Gastroesophageal sphincter (tissue), 4 donors: ENCODE measurements at regions not wholly inside any gene's neighbourhood (a gene's known extent, or its start where the extent isn't known, plus 50 kb on each side); places are given as distances from the start of the nearest gene placed in this dataset.

Experiments used
- ATAC-seq: fragments of 150-250 bp; one replicate; pipeline ENCODE4 v1.9.1; 2016; ENCODE audit warnings: mild to moderate bottlenecking, moderate library complexity
- H3K27ac ChIP-seq, 4 donors: fragments of 200-600 bp; sonication (generic) in 3 of 4; 1 replicate in 3 of 4; 2 replicates in 1 of 4; pipeline ENCODE4 v1.5.1; 2016 to 2019
- H3K27me3 ChIP-seq: fragments of 200-600 bp; sonication (generic); one replicate; pipeline ENCODE4 v1.5.1; 2019
- H3K36me3 ChIP-seq, 2 donors: fragments of 200-600 bp; sonication (generic); one replicate each; pipeline ENCODE4 v1.5.1; 2019; ENCODE audit warnings: control low read depth in 1 of 2
- H3K4me1 ChIP-seq, 3 donors: fragments of 200-600 bp; sonication (generic); 1 replicate in 2 of 3; 2 replicates in 1 of 3; pipeline ENCODE4 v1.5.1; 2016 to 2019; ENCODE audit warnings: control low read depth in 2 of 3
- H3K4me3 ChIP-seq, 2 donors: fragments of 200-600 bp; sonication (generic); one replicate each; pipeline ENCODE4 v1.5.1; 2019; ENCODE audit warnings: mild to moderate bottlenecking in 1 of 2, moderate library complexity in 1 of 2
- H3K9me3 ChIP-seq, 3 donors: fragments of 200-600 bp; sonication (generic); one replicate each; pipeline ENCODE4 v1.5.1; 2017 to 2019; ENCODE audit warnings: control low read depth in 2 of 3
- CTCF ChIP-seq, 4 experiments: fragments of 200-600 bp in 2 of 4; fragments of 450-650 bp in 2 of 4; sonication (generic) in 1 of 4; IDR thresholded peaks; one replicate each; pipeline ENCODE4 v1.5.1; 2017 to 2019; ENCODE audit warnings: antibody characterized with exemption in 4 of 4, mild to moderate bottlenecking in 2 of 4, moderate library complexity in 2 of 4
- EP300 ChIP-seq: sonication (generic); formaldehyde crosslinking; IDR thresholded peaks from one replicate; pipeline ENCODE4 v1.6.1; 2017; ENCODE audit warnings: antibody characterized with exemption, mild to moderate bottlenecking
- POLR2A ChIP-seq, 2 donors: fragments of 450-650 bp; IDR thresholded peaks; one replicate each; pipeline ENCODE4 v1.6.1; 2017; ENCODE audit warnings: antibody characterized with exemption in 2 of 2, mild to moderate bottlenecking in 2 of 2, moderate library complexity in 1 of 2
- POLR2AphosphoS5 ChIP-seq: sonication (generic); formaldehyde crosslinking; IDR thresholded peaks from one replicate; pipeline ENCODE4 v1.6.1; 2017; ENCODE audit warnings: antibody characterized with exemption
- WGBS, 2 donors: methylation state at CpG; one replicate each; pipeline ENCODE4 v1.1.5; 2018; ENCODE audit warnings: low coverage in 1 of 2; 5-methylcytosine and 5-hydroxymethylcytosine counted together

DNA sequence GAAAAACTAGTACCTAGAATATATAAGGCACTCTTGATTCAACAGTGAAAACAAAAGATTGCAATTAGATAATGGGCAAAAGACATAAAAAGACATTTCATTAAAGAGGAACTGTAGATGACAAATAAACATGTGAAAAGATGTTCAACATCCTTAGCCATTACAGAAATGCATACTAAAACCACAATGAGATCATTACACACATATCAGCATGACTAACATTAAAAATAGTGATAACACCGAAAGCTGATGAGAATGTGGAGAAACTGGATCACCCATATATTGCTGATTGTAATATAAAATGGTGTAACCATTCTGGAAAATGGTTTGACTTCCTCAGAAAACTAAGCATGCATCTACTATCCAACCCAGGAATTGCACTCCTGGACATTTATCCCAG lies 340.3 kb downstream of the SEC16B start:
- ATAC-seq = no peak
- TF ChIP-seq POLR2AphosphoS5 = no peak
- no peak for TF ChIP-seq EP300
- TF ChIP-seq POLR2A (IDR thresholded peaks at IDR 0.05) = no peak
- TF ChIP-seq CTCF (IDR thresholded peaks at IDR 0.05) = no peak
- 58 to 100% methylated on average over 1 of the region's 1 CpG for WGBS, 2 donors
- H3K4me3 ChIP-seq = no peak overlapping the region
- H3K9me3 ChIP-seq = no peaks in the 10 kb centered on the region
- no peak overlapping the region for H3K27ac ChIP-seq
- no peaks in the 10 kb centered on the region for H3K27me3 ChIP-seq
- no peaks in the 10 kb centered on the region for H3K36me3 ChIP-seq
- no peaks in the 10 kb centered on the region for H3K4me1 ChIP-seq

GRCh38 chr1:177627148-177627910 lies 342.5 kb downstream of the SEC16B start:
- Histone ChIP-seq H3K36me3 (no peaks in the 10 kb centered on the region), H3K9me3 (no peaks in the 10 kb centered on the region), H3K27me3 (no peaks in the 10 kb centered on the region), H3K27ac (no peak overlapping the region), H3K4me1 (no peaks in the 10 kb centered on the region), H3K4me3 (no peak overlapping the region)
- TF ChIP-seq CTCF (IDR thresholded peaks at IDR 0.05) = no peak
- no peak for TF ChIP-seq POLR2AphosphoS5
- no peak for TF ChIP-seq POLR2A (IDR thresholded peaks at IDR 0.05)
- no peak for TF ChIP-seq EP300
- 69 to 87% methylated on average over 3 to 4 of the region's 4 CpGs for WGBS, 2 donors
- ATAC-seq = no peak

DNA sequence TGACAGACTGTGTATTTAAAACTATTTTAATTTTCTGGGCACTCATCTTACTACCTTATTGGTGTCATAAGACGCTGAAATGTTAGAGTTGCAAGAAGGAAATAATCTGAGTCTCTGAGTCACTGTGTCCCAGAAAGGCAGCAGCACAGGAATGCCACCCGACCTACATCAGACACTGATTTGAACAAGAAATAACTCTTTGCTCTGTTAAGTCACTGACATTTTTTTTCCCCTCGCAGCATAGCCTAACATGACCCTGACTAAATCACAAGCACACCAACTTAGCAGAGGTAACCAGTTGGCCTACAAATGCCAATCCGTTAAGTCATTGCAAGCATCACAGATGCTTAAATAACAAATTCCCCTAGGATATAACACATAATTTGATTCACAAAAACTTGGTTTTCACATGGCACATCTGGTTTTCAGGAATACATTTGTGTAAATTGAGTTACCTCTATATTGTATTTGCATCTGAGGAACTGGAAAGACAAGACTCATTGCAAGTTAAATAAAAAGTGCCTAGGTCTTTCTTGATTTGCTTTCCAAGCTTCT lies 349.1 kb downstream of the SEC16B start:
- 38 to 41% methylated on average over 4 of the region's 4 CpGs for WGBS, 2 donors
- no peaks in the 10 kb centered on the region for H3K4me1 ChIP-seq
- H3K27me3 ChIP-seq = no peaks in the 10 kb centered on the region

GRCh38 chr1:177615251-177615650 lies 354.6 kb downstream of the SEC16B start:
- Histone ChIP-seq H3K4me3 (no peak overlapping the region), H3K9me3 (no peaks in the 10 kb centered on the region), H3K4me1 (no peaks in the 10 kb centered on the region), H3K36me3 (no peaks in the 10 kb centered on the region), H3K27ac (no peak overlapping the region), H3K27me3 (no peaks in the 10 kb centered on the region)
- no peak for ATAC-seq
- TF ChIP-seq POLR2A (IDR thresholded peaks at IDR 0.05) (no peak), EP300 (no peak), CTCF (IDR thresholded peaks at IDR 0.05) (no peak), POLR2AphosphoS5 (no peak)
- WGBS, 2 donors = 77 to 88% methylated on average over 3 of the region's 3 CpGs

More for the DNA sequence above, 349.1 kb downstream of the SEC16B start:
- TF ChIP-seq CTCF (IDR thresholded peaks at IDR 0.05) = no peak
- TF ChIP-seq POLR2AphosphoS5 = no peak
- no peak for TF ChIP-seq POLR2A (IDR thresholded peaks at IDR 0.05)
- H3K9me3 ChIP-seq = no peaks in the 10 kb centered on the region
- no peak overlapping the region for H3K27ac ChIP-seq
- no peak for ATAC-seq
- no peak overlapping the region for H3K4me3 ChIP-seq
- H3K36me3 ChIP-seq = no peaks in the 10 kb centered on the region

- no peak overlapping the region for H3K4me3 ChIP-seq
- 70 to 83% methylated on average over 1 of the region's 1 CpG for WGBS, 2 donors
Observed at GRCh38 chr1:177611402-177611801, 358.5 kb downstream of the SEC16B start.

More at GRCh38 chr1:177611402-177611801, 358.5 kb downstream of the SEC16B start:
- H3K4me1 ChIP-seq = no peaks in the 10 kb centered on the region
- H3K9me3 ChIP-seq = no peaks in the 10 kb centered on the region
- no peaks in the 10 kb centered on the region for H3K27me3 ChIP-seq
- no peak overlapping the region for H3K27ac ChIP-seq
- TF ChIP-seq CTCF (IDR thresholded peaks at IDR 0.05) (no peak), EP300 (no peak), POLR2A (IDR thresholded peaks at IDR 0.05) (no peak), POLR2AphosphoS5 (no peak)
- no peak for ATAC-seq
- H3K36me3 ChIP-seq = no peaks in the 10 kb centered on the region
